ENCODE measurements at regions not wholly inside any gene's neighbourhood (a gene's known extent, or its start where the extent isn't known, plus 50 kb on each side); places are given as distances from the start of the nearest gene placed in this dataset.

GRCh38 chr2:24412812-24413211 lies 52.5 kb upstream of the ITSN2 start:
- no peak for TF ChIP-seq POLR2A (IDR thresholded peaks at IDR 0.05; ENCODE audit: low read length)
- TF ChIP-seq GATA1 (IDR thresholded peaks at IDR 0.05; ENCODE audit: low read depth, low read length), result no peak
